ENCODE measurements at regions not wholly inside any gene's neighbourhood (a gene's known extent, or its start where the extent isn't known, plus 50 kb on each side); places are given as distances from the start of the nearest gene placed in this dataset.

DNA sequence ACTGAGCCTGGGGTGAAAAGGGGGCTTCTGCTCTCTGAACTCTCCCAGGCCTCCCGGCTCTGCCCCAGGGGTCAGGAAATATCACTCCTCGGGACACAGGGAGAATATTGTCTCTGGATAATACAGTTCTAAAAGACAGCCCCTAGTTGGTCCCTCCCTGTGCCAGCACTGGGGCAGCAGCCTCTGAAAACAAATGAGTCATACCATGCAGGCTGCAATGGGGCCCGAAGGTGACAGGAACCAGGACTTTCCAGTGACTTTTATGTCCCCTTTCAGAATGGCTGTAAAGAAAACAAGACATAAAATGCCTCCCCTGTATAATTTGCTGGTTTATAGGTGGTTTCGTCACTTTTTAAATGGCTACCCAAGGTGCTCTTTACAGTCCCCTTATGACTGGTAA lies 360.0 kb downstream of the NPHP4 start:
- no peak for TF ChIP-seq POLR2A (IDR thresholded peaks at IDR 0.05; ENCODE audit: borderline replicate concordance, extremely low read depth, insufficient read depth, insufficient read length)
- TF ChIP-seq, protein P1, sequence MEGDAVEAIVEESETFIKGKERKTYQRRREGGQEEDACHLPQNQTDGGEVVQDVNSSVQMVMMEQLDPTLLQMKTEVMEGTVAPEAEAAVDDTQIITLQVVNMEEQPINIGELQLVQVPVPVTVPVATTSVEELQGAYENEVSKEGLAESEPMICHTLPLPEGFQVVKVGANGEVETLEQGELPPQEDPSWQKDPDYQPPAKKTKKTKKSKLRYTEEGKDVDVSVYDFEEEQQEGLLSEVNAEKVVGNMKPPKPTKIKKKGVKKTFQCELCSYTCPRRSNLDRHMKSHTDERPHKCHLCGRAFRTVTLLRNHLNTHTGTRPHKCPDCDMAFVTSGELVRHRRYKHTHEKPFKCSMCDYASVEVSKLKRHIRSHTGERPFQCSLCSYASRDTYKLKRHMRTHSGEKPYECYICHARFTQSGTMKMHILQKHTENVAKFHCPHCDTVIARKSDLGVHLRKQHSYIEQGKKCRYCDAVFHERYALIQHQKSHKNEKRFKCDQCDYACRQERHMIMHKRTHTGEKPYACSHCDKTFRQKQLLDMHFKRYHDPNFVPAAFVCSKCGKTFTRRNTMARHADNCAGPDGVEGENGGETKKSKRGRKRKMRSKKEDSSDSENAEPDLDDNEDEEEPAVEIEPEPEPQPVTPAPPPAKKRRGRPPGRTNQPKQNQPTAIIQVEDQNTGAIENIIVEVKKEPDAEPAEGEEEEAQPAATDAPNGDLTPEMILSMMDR (IDR thresholded peaks at IDR 0.05 in 2 of 3, conservative IDR thresholded peaks at IDR 0.05 in 1 of 3; ENCODE audit: borderline replicate concordance in 1 of 3, insufficient read depth in 1 of 3, low read depth in 2 of 3, low read length in 2 of 3) = no peak

Measured in HCT116 (cell line).